ENCODE measurements at regions not wholly inside any gene's neighbourhood (a gene's known extent, or its start where the extent isn't known, plus 50 kb on each side); places are given as distances from the start of the nearest gene placed in this dataset.

GRCh38 chr5:129387944-129388343 lies 72.2 kb upstream of the ADAMTS19 start:
- TF ChIP-seq POLR2A (IDR thresholded peaks at IDR 0.05): no peak
- TF ChIP-seq CTCF (IDR thresholded peaks at IDR 0.05): no peak
- no peak for TF ChIP-seq POLR2AphosphoS5 (IDR thresholded peaks at IDR 0.05; ENCODE audit: insufficient read depth in 1 of 2, low read depth in 1 of 2)
- no peak overlapping the region for H3K4me3 ChIP-seq

GRCh38 chr5:129392681-129393080 lies 67.4 kb upstream of the ADAMTS19 start:
- Histone ChIP-seq H3K27me3 (no peaks in the 10 kb centered on the region), H3K36me3 (no peaks in the 10 kb centered on the region), H3K9me3 (no peaks in the 10 kb centered on the region), H3K4me3 (no peak overlapping the region), H3K4me1 (no peaks in the 10 kb centered on the region), H3K27ac (no peak overlapping the region)
- DNase-seq (ENCODE audit: extremely low spot score in 2 of 2): no peak
- intact Hi-C loops (cut with DNase I): no loop called here
- TF ChIP-seq CTCF (IDR thresholded peaks at IDR 0.05) (no peak), POLR2A (IDR thresholded peaks at IDR 0.05) (no peak), POLR2AphosphoS5 (IDR thresholded peaks at IDR 0.05; ENCODE audit: insufficient read depth in 1 of 2, low read depth in 1 of 2) (no peak)

More at GRCh38 chr5:129387944-129388343, 72.2 kb upstream of the ADAMTS19 start:
- intact Hi-C loops (cut with DNase I): no loop called here
- Histone ChIP-seq H3K27me3 (no peaks in the 10 kb centered on the region), H3K4me1 (no peaks in the 10 kb centered on the region), H3K27ac (no peak overlapping the region), H3K36me3 (no peaks in the 10 kb centered on the region), H3K9me3 (no peaks in the 10 kb centered on the region)
- DNase-seq (ENCODE audit: extremely low spot score in 2 of 2): no peak

DNA sequence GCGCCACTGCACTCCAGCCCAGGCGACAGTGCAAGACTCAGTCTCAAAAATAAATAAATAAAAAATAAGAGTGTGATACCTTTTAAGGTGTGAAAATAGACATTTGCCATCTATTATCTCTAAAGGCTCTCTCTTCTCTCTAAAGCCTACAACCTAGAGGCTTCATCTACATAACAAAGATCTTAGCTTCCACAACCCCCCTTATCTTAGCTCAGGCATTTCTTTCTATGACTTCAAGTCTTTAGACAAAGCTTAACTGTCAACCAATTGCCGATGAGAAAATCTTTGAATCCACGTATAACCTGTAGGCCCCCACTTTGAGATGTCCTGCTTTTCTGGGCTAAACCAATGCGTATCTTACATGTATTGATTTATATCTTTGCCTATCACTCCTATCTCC lies 64.9 kb upstream of the ADAMTS19 start:
- Histone ChIP-seq H3K4me1 (no peaks in the 10 kb centered on the region), H3K27me3 (no peaks in the 10 kb centered on the region), H3K27ac (no peak overlapping the region), H3K4me3 (no peak overlapping the region), H3K9me3 (no peaks in the 10 kb centered on the region), H3K36me3 (no peaks in the 10 kb centered on the region)
- intact Hi-C loops (cut with DNase I): no loop called here
- TF ChIP-seq POLR2AphosphoS5 (IDR thresholded peaks at IDR 0.05; ENCODE audit: insufficient read depth in 1 of 2, low read depth in 1 of 2) (no peak), CTCF (IDR thresholded peaks at IDR 0.05) (no peak), POLR2A (IDR thresholded peaks at IDR 0.05) (no peak)
- no peak for DNase-seq (ENCODE audit: extremely low spot score in 2 of 2)

DNA sequence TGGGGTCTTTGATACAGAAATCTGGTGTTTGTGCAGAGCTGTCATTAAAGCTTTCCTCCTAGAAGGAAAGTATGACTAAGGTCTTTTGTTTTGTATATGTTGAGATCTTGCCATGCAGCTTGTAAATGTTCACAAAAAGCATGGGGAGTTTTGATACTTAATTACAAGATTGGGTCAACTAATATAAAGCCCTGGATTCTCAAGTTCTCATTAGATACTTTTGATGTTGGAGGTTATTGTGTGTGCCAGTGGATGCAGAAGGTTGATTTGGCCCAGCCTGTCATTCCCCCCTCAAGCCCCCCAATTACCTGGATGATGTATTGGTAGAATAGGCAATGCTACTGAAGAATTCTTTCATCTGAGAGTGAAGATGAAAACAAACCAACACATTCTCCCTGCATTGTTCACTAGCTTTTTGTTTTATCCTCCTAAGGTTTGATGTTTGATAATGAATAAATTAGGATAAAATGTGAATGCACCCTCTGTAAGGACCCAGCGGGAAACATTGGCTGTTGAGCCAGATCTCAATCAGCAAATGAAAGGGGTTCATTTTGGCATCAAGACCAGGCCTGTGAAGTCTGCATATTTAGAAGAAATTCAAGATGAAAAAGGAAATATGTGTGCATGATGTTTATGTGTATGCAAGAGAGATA lies 61.9 kb upstream of the ADAMTS19 start:
- no peaks in the 10 kb centered on the region for H3K4me1 ChIP-seq
- H3K36me3 ChIP-seq: no peaks in the 10 kb centered on the region
- H3K27me3 ChIP-seq: no peaks in the 10 kb centered on the region
- no peak overlapping the region for H3K4me3 ChIP-seq
- H3K27ac ChIP-seq: no peak overlapping the region
- intact Hi-C loops (cut with DNase I): no loop called here
- TF ChIP-seq POLR2A (IDR thresholded peaks at IDR 0.05) (no peak), CTCF (IDR thresholded peaks at IDR 0.05) (no peak), POLR2AphosphoS5 (IDR thresholded peaks at IDR 0.05; ENCODE audit: insufficient read depth in 1 of 2, low read depth in 1 of 2) (no peak)
- no peak for DNase-seq (ENCODE audit: extremely low spot score in 2 of 2)
- H3K9me3 ChIP-seq: no peaks in the 10 kb centered on the region

- Histone ChIP-seq H3K27me3 (no peaks in the 10 kb centered on the region), H3K4me1 (no peaks in the 10 kb centered on the region), H3K9me3 (no peaks in the 10 kb centered on the region), H3K36me3 (no peaks in the 10 kb centered on the region), H3K4me3 (no peak overlapping the region), H3K27ac (no peak overlapping the region)
- no peak for TF ChIP-seq POLR2A (IDR thresholded peaks at IDR 0.05)
- intact Hi-C loops (cut with DNase I): no loop called here
- DNase-seq (ENCODE audit: extremely low spot score in 2 of 2): no peak
Measured at GRCh38 chr5:129399069-129399468, 61.0 kb upstream of the ADAMTS19 start.

Measured in vagina (tissue), 2 donors.